ENCODE measurements at regions not wholly inside any gene's neighbourhood (a gene's known extent, or its start where the extent isn't known, plus 50 kb on each side); places are given as distances from the start of the nearest gene placed in this dataset.

DNA sequence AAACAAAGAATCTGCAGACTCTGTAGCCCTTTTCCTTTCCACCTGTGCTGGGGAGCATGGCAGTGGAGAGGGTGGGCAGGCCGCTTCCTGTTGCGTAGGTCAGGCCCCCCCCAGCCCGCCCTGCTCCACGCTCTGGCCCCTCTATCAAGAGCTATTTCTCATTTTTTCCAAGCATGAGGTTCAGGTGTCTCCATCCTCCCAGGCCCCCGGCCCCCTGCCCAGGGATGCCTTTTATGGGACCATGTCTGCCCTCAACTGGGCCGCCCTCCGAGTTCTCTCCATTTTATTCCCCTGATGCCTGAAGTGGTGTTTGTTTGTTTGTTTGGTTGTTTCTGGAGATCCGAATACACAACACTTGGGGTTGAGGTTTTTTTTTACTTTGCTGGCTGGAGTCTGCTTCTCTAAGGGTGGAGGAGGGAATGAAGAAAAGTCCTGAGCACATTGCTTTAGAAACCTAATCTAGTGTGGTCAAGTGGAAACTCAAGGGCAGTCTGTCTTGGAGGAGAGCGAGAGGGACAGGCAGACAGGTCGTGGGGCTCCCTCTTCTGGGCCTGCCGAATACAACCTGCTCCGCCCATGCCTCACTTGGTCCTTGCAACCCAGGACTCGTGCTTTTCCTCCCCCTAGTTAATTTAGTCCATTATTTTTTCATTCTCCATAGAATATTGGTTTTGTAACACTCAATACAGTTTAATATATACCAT lies 176.5 kb upstream of the LYSMD4 start:
- TF ChIP-seq, protein P1, sequence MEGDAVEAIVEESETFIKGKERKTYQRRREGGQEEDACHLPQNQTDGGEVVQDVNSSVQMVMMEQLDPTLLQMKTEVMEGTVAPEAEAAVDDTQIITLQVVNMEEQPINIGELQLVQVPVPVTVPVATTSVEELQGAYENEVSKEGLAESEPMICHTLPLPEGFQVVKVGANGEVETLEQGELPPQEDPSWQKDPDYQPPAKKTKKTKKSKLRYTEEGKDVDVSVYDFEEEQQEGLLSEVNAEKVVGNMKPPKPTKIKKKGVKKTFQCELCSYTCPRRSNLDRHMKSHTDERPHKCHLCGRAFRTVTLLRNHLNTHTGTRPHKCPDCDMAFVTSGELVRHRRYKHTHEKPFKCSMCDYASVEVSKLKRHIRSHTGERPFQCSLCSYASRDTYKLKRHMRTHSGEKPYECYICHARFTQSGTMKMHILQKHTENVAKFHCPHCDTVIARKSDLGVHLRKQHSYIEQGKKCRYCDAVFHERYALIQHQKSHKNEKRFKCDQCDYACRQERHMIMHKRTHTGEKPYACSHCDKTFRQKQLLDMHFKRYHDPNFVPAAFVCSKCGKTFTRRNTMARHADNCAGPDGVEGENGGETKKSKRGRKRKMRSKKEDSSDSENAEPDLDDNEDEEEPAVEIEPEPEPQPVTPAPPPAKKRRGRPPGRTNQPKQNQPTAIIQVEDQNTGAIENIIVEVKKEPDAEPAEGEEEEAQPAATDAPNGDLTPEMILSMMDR (IDR thresholded peaks at IDR 0.05; ENCODE audit: low read depth, low read length, missing control alignments): peak; percentile 47
- Histone ChIP-seq H3K36me3 (replicated peaks) (no peaks in the 10 kb centered on the region), H3K27me3 (replicated peaks) (no peaks in the 10 kb centered on the region), H3K4me3 (ENCODE audit: low read depth, low read length) (no peak overlapping the region), H3K27ac (no peak overlapping the region)
- in situ Hi-C loops (cut with HindIII; ENCODE audit: low pct_ligation_motif_present, low sequenced_read_pairs): no loop called here
- no peak for DNase-seq

- Histone ChIP-seq H3K27ac (no peak overlapping the region), H3K36me3 (replicated peaks) (no peaks in the 10 kb centered on the region), H3K4me3 (ENCODE audit: low read depth, low read length) (no peak overlapping the region), H3K27me3 (replicated peaks) (no peaks in the 10 kb centered on the region)
- in situ Hi-C loops (cut with HindIII; ENCODE audit: low pct_ligation_motif_present, low sequenced_read_pairs): no loop called here
- TF ChIP-seq, protein P1 (IDR thresholded peaks at IDR 0.05; ENCODE audit: low read depth, low read length, missing control alignments): peak; percentile 15
- DNase-seq: no peak
Measured at GRCh38 chr15:99907698-99908097, 174.5 kb upstream of the LYSMD4 start.

- TF ChIP-seq, protein P1 (IDR thresholded peaks at IDR 0.05; ENCODE audit: low read depth, low read length, missing control alignments): no peak
- H3K27me3 ChIP-seq (replicated peaks): no peaks in the 10 kb centered on the region
- no peak for DNase-seq
- no peak overlapping the region for H3K27ac ChIP-seq
- in situ Hi-C loops (cut with HindIII; ENCODE audit: low pct_ligation_motif_present, low sequenced_read_pairs): no loop called here
- H3K36me3 ChIP-seq (replicated peaks): no peaks in the 10 kb centered on the region
- H3K4me3 ChIP-seq (ENCODE audit: low read depth, low read length): no peak overlapping the region
Measured at GRCh38 chr15:99906793-99907192, 173.6 kb upstream of the LYSMD4 start.

- H3K4me3 ChIP-seq (ENCODE audit: low read depth, low read length): no peak overlapping the region
- H3K27ac ChIP-seq: no peak overlapping the region
- no peaks in the 10 kb centered on the region for H3K27me3 ChIP-seq (replicated peaks)
- TF ChIP-seq, protein P1 (IDR thresholded peaks at IDR 0.05; ENCODE audit: low read depth, low read length, missing control alignments): no peak
- DNase-seq: no peak
- in situ Hi-C loops (cut with HindIII; ENCODE audit: low pct_ligation_motif_present, low sequenced_read_pairs): no loop called here
- H3K36me3 ChIP-seq (replicated peaks): no peaks in the 10 kb centered on the region
Measured at GRCh38 chr15:99906311-99906710, 173.1 kb upstream of the LYSMD4 start.

DNA sequence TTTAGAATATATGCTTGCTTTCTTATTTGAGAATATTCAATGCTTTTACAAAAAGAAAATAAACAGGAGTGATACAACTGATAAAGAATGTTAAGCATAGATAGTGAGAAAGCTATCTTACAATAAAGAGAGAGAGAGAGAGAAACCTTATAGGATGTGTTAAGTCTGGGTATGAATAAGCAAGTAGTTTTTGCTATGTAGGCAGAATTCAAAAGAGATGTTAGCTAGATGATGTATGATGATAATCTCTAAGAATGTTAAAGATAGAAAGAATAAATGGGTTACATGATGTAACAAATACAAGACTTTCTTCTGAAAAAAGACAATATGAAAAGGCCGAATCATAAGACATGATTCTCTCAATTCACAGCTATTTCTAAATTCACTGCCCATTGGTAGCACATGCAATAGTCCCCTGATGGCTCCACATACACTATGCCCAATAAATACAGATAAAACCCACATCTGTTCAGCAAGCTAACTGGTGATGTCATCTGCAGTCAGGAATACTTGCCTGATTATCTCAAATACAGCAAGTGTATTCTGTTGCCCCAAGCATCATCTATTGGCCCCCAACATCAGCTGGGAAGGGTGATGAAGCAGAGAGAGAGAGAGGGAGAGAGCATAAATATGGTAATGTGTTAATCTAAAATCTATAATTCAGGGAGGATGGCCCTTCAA lies 169.2 kb upstream of the LYSMD4 start:
- Histone ChIP-seq H3K27ac (no peak overlapping the region), H3K4me3 (ENCODE audit: low read depth, low read length) (no peak overlapping the region), H3K27me3 (replicated peaks) (no peaks in the 10 kb centered on the region), H3K36me3 (replicated peaks) (no peaks in the 10 kb centered on the region)
- in situ Hi-C loops (cut with HindIII; ENCODE audit: low pct_ligation_motif_present, low sequenced_read_pairs): no loop called here
- TF ChIP-seq, protein P1 (IDR thresholded peaks at IDR 0.05; ENCODE audit: low read depth, low read length, missing control alignments): no peak
- peak; percentile 3 for DNase-seq
